Testis (tissue), 2 donors: ENCODE measurements at regions not wholly inside any gene's neighbourhood (a gene's known extent, or its start where the extent isn't known, plus 50 kb on each side); places are given as distances from the start of the nearest gene placed in this dataset.

Source experiments
- CTCF ChIP-seq, 3 experiments: fragments of 450-650 bp in 2 of 3; fragments of 200-600 bp in 1 of 3; sonication (generic) in 1 of 3; IDR thresholded peaks; one replicate each; pipeline ENCODE4 v1.5.1; 2016 to 2019; ENCODE audit warnings: antibody characterized with exemption in 3 of 3, mild to moderate bottlenecking in 2 of 3, moderate library complexity in 1 of 3
- POLR2A ChIP-seq: fragments of 450-650 bp; IDR thresholded peaks from one replicate; pipeline ENCODE4 v1.6.1; 2017; ENCODE audit warnings: antibody characterized with exemption, mild to moderate bottlenecking, moderate library complexity

- TF ChIP-seq POLR2A (no peak), CTCF (IDR thresholded peaks at IDR 0.05) (no peak)
These were observed 90.8 kb downstream of the OTUD1 start for GRCh38 chr10:23529625-23530024.
